GM12892 (cell line): ENCODE measurements at regions not wholly inside any gene's neighbourhood (a gene's known extent, or its start where the extent isn't known, plus 50 kb on each side); places are given as distances from the start of the nearest gene placed in this dataset.

Experiments used
- POLR2A ChIP-seq: IDR thresholded peaks from 2 replicates; pipeline ENCODE4 v1.6.1; 2011; ENCODE audit warnings: low read depth, low read length, control low read depth
- POLR2AphosphoS5 ChIP-seq: IDR thresholded peaks from 2 replicates; pipeline ENCODE4 v1.6.1; 2011; ENCODE audit warnings: low read depth, low read length, control low read depth
- TAF1 ChIP-seq: IDR thresholded peaks from 2 replicates; pipeline ENCODE4 v1.6.1; 2011; ENCODE audit warnings: low read depth, mild to moderate bottlenecking, control low read depth, low read length, borderline replicate concordance

DNA sequence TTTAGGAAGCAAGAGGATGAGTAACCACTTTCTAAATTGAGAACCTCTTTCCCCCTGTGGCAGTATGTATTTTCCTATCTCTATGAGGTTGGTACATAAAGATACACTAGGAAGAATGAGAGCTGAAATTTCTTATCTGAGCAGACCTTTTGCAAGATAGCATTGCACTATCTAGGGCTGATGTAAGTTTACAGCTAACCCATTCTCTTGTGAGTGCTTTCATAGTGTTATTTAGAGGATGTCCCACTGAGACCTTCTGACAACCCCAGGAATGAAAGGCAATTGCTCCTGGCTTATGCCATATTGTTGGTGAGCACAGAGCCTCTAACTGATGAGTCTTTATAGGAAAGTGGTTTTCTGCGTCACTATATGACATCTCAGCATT is 1209.3 kb upstream of the CDH6 start:
- TF ChIP-seq POLR2AphosphoS5 (no peak), TAF1 (no peak), POLR2A (no peak)
